ENCODE measurements at regions not wholly inside any gene's neighbourhood (a gene's known extent, or its start where the extent isn't known, plus 50 kb on each side); places are given as distances from the start of the nearest gene placed in this dataset.

DNA sequence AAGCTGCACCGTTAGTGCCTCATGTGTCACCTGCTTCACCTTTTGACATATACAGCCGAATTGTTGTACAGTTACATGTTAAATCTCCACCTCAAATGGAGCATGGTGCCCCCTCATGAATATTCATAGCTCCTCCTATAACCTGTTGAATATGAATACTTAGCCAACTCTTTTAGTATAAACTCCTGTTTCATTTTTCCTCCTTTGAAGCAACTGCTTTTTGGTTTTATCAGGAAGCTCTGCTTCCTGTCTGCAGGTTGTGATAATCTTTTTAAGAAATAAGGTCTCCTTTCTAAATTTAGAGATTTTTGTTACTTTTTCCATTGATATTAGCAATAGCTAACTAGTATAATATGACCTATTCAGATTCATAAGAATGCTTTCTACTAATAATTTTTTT, 1429.2 kb upstream of the AGA start:
- no peak for TF ChIP-seq POLR2A (IDR thresholded peaks at IDR 0.05)
- TF ChIP-seq, protein P1, sequence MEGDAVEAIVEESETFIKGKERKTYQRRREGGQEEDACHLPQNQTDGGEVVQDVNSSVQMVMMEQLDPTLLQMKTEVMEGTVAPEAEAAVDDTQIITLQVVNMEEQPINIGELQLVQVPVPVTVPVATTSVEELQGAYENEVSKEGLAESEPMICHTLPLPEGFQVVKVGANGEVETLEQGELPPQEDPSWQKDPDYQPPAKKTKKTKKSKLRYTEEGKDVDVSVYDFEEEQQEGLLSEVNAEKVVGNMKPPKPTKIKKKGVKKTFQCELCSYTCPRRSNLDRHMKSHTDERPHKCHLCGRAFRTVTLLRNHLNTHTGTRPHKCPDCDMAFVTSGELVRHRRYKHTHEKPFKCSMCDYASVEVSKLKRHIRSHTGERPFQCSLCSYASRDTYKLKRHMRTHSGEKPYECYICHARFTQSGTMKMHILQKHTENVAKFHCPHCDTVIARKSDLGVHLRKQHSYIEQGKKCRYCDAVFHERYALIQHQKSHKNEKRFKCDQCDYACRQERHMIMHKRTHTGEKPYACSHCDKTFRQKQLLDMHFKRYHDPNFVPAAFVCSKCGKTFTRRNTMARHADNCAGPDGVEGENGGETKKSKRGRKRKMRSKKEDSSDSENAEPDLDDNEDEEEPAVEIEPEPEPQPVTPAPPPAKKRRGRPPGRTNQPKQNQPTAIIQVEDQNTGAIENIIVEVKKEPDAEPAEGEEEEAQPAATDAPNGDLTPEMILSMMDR (IDR thresholded peaks at IDR 0.05): no peak
